ENCODE measurements at regions not wholly inside any gene's neighbourhood (a gene's known extent, or its start where the extent isn't known, plus 50 kb on each side); places are given as distances from the start of the nearest gene placed in this dataset.

DNA sequence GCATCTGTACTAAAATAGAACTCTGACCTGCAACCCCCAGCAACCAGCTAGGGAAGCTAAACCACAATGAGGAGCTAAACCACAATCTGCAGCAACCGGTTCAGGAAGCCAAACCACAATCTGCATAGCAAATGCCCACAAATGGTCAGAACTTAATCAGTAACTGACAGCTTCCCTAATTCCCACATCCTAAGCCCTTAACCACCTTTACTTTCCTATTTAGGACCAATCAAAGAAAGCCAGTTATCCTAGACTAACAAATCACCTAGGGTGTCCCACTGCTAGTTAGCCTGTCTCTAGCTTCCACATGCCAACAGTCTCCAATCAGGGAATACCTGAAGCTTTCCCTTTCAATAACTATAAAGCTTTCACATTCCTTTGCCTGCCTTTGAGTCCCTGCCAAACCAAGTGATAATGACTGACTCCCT, 424.6 kb upstream of the PTCHD4 start:
- TF ChIP-seq, protein P1, sequence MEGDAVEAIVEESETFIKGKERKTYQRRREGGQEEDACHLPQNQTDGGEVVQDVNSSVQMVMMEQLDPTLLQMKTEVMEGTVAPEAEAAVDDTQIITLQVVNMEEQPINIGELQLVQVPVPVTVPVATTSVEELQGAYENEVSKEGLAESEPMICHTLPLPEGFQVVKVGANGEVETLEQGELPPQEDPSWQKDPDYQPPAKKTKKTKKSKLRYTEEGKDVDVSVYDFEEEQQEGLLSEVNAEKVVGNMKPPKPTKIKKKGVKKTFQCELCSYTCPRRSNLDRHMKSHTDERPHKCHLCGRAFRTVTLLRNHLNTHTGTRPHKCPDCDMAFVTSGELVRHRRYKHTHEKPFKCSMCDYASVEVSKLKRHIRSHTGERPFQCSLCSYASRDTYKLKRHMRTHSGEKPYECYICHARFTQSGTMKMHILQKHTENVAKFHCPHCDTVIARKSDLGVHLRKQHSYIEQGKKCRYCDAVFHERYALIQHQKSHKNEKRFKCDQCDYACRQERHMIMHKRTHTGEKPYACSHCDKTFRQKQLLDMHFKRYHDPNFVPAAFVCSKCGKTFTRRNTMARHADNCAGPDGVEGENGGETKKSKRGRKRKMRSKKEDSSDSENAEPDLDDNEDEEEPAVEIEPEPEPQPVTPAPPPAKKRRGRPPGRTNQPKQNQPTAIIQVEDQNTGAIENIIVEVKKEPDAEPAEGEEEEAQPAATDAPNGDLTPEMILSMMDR (IDR thresholded peaks at IDR 0.05), result no peak
- TF ChIP-seq POLR2AphosphoS5 (IDR thresholded peaks at IDR 0.05) (no peak), POLR2A (IDR thresholded peaks at IDR 0.05; ENCODE audit: low read depth) (no peak)

Data from esophagus muscularis mucosa (tissue), 3 donors.